ENCODE measurements at regions not wholly inside any gene's neighbourhood (a gene's known extent, or its start where the extent isn't known, plus 50 kb on each side); places are given as distances from the start of the nearest gene placed in this dataset.

DNA sequence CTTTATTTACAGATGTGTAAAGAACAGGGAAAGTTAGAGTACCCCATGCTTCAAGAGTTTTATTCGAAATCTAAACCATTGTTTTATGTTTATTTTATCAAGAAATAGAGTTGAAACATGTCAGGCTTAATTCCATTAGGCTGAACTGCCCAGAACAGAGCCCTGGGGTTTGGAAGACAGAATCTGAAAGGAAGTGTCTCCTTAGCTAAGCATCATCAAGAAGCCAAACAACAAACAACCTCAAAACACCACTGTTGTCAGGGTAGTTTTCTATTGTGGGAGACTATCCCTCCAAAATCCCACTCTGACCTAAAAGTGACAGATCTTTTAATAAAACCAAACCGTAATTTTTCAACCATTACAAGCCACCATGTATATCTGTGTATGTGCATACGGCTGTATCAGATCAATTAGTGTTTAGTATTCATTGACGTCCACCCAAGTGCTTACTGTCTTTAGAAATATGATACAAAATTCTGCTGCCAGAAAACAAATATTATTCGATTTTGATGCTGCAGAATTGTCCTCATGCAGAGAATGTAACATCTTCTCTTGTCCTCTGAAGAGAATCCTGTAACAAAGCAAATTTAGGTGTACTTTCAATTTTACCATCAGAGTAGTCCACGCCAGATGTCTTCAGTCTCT lies 271.9 kb upstream of the TMEM161B start:
- DNase-seq: no peak

DNA sequence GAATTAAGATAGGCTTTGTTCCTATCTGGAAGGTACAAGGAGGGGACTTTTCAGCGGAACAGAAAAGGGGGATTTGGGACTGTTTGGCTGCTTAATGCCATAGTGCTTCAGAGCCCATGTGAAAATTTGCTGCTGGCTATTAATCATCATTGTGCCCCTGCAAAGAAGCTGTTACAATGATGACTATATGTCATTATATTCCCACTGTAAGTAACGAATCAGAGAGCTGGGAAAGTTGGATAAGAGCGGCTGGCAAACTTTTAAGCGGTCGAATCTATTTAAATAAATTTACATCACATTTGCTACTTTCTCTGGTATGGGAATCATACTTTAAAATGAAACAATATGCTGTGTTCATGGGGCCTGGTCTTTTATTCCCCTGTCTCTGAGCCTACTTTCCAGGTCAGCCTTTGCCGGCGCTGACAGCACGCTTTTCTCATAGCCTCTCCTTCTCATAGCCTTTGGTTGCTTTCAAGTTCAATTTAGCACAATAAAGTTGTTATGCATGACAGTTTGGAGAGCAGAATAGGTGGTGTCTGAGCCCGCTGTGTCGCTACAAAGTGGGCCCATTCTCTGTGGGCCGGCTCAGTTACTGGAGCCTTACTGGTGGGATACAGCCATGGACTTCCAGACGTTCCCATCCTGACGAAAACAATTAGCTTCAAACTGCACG lies 271.2 kb upstream of the TMEM161B start:
- no peak for DNase-seq

DNA sequence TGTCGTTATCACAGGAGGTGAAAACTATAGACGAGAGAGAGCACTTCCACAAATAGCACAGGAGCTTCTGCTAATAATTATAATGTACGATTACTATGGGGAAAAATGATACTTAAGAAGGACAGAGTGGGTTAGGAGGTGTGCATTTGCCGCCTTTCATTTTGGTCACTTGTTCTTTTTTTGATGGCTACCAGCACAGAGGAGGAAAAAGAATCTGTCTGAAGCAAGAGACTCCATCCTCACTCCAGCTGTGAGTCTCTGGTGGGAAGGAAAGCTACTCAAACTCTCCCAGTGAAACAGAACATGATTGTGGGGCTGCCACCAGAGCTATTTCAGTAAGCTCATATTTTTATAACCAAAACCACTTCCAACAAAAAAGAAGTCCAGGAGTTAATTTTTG lies 270.4 kb upstream of the TMEM161B start:
- DNase-seq: no peak

DNA sequence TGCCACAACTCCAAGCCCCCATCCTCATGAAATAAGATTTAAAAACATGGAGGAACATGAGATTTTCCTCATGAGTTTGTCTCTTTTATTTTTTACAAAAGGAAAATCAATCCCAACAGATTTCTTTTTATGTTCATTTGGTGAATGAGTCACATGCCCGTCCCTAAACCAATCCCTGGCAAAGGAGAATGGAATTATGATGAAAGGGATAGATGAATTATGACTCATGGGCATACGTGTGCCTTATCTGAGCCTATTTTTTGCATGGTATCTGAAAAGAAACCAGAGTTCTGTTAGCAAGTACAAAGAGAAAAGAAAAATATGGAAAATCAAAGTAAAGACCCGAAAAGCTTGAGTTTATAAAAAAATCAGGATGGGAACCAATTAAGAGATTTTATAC lies 267.5 kb upstream of the TMEM161B start:
- no peak for DNase-seq

DNA sequence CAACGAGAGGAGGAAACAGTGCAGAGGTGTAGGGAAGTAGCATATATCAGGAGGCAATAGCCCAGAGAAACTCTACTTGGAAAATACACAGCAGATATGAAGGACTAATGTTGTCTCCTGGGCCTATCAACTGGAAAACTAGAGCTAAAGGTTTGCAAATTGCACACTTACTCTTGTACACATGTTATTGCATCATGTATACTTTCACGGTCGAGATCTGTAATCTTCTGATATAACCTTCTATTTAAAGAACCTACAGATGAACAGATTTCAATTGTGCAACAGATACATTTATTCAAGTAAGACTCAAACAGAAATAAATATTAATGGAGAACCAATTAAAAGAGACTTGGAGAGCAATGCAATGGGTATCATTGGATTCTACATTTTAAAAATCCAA lies 256.3 kb upstream of the TMEM161B start:
- DNase-seq: no peak

DNA sequence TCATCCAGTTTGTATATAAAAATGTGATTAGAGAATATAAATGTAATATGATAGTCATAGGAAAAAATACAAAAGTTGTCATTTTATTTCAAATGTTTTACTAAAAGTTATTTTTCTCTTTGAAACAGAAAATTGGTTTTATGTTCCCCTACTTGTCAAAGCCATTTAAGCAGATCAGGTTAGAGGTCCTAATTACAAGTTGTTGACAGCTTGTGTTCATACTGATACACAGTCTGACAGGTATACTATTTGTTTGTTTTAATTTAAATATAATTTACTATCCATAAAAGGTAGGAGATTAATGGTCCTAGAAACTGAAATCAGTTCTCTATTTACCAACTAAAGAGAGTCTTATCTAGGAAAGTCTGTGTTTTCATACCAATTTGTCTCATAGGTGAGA lies 250.4 kb upstream of the TMEM161B start:
- no peak for DNase-seq

DNA sequence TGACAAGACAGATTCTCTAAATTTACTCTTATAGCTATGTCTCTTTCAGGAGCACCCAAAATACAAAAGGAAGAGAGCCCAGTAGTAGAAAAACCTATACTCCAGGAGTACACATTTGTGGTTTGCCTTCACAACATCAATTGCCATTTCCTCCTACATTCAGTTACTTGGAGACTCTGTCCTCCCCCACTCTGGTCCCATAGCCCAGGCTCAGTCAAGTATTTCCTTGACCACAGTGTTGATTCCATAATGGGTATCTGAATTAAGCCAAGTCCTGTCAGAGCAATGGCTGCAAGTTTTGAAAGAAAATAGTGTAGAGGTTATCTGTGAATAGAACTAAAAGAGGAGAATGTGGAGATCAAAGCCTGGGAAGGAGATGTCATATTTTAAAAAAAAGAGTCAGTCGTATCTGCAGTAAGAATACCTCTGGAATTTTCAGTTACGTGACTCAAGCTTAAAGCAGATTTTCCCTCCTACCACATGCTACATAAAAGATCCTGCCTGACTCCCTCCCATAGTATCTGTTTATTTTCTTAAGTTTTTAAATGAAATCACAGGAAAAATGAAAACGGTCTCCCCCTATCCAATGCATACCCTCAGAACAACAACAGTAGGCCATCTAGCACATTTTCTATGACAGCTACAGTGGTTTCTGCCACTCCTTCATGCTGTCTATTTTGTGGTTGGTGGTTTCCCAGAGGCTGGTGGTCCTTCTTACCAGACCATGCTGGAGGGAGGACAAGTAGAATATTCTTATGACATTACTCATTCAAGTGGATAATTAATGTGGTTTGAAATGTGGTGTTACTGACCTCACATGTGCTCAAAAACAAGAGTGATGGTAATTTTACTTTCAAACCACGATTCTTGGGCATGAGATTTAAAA lies 249.7 kb upstream of the TMEM161B start:
- DNase-seq: no peak

DNA sequence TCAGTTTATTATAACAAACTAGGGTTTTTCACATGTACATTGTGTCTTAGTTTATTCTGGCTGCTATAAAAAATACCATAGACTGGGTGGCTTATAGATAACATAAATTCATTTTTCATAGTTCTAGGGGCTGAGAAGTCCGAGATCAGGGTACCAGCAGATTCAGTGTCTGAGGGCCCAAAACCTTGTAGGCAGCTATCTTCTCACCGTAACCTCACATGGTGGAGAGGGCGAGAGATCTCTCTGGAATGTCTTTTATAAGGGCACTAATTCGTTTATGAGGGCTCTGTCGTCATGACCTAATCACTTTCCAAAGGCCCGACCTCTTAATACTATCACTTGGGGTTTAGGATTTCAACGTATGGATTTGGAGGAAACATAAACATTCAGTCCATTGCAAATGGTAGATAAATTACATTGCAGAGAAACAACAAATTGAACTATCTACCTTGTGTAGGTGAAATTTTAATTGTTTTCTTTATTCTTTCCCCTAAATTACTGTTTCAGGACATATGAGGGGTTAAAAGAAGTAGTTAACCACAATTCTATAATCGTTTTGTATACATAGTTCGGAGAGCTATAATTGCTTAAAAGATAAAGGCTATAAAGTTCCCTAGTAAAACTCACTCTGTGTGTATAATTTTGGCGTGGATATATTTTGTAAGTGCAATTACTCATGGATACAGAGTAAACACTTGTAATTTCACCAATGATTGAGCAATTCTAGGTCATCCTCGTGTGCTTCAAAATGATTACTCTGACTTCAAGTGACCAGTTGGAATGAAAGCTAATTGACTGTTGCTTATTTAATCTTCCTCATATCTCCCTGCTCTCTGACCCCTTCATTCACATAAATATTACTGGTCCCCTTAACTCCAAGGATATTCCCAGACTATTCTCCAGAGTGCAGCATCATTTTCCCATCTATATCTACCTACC lies 247.5 kb upstream of the TMEM161B start:
- DNase-seq: no peak

DNA sequence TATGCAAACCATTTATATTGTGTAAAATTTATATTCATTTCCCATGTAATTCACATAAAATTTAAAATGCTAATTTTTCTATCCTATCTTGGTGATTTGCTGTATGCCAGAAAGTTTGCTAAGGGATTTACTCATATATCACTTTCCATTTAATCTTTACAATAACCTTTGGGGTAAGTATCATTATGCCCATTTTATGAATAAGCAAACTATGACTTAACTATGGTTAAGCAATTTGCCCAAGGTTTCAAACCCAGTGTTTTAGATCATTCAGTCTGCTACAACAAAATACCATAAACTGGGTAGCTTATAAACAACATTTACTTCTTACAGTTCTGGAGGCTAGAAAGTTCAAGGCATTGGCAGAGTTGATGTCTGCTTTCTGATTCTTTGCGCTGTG lies 246.4 kb upstream of the TMEM161B start:
- no peak for DNase-seq

DNA sequence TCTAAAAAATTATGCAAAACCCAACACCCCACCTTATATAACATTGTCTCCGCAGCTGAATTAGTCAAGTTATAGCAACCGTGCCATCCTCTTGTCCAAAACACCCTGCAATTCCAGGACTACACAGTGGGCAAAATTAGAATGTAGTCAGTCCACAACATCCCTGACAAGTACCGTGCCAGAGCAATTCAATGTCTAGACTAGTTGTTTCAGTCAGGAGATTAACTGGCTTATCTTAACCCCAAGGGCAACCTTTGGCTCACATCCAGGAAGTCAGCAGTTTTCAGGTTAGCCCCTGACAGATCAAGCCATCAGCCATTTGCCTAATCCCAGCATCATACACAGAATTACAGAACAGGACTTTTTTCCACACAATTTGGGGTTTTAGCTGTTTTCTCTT lies 240.8 kb upstream of the TMEM161B start:
- DNase-seq: no peak

DNA sequence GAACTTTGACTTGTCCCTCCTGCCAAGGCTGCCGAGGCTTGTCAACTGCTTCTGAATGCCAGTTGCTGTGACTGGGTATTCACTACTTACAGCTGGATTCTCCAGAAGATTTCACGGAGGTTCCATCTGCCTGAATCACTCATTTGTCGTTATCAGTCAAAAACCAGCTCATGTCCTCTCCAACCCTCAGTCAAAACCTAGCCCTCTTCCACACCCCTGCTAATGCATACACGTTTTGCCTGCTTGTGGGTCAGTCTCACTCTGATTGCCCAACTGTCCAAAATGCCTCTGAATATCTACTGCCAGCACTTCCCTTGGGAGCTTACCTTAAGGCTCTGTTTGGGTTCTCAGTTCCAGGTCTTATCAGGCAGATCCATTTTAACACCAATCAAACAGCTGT lies 238.6 kb upstream of the TMEM161B start:
- DNase-seq: no peak

DNA sequence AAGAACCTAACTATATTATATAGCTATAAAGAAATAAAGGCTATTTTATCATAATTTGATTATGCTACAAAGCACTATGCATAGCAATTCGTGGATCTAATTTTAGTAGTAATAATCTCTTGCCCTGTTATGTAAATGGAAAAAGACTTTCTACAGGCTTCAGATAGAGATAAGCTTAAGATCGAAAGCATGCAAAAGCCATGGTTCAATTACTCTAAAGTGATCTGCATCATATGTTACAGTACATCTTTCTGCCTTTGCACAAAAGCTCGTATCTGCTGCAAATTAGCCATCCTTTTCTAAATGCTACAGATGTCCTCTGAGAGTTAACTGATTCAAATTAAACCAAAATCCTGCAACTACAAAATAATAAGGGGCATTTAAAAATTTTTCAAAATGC lies 234.8 kb upstream of the TMEM161B start:
- no peak for DNase-seq

DNA sequence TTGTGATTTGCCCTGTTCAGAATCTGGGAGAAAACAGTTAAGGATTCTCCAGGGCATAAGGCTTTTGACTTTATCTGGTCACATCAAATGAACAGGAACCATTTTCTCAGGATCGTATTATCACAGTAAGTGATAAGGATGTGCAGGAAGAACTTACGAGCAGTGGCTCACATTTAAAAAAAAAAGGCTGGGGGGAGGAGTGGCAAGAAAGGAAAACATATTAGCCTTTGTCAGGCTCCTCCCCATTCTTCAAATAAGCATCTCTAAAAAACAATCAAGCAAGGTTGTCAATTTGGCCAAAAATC lies 234.3 kb upstream of the TMEM161B start:
- no peak for DNase-seq

DNA sequence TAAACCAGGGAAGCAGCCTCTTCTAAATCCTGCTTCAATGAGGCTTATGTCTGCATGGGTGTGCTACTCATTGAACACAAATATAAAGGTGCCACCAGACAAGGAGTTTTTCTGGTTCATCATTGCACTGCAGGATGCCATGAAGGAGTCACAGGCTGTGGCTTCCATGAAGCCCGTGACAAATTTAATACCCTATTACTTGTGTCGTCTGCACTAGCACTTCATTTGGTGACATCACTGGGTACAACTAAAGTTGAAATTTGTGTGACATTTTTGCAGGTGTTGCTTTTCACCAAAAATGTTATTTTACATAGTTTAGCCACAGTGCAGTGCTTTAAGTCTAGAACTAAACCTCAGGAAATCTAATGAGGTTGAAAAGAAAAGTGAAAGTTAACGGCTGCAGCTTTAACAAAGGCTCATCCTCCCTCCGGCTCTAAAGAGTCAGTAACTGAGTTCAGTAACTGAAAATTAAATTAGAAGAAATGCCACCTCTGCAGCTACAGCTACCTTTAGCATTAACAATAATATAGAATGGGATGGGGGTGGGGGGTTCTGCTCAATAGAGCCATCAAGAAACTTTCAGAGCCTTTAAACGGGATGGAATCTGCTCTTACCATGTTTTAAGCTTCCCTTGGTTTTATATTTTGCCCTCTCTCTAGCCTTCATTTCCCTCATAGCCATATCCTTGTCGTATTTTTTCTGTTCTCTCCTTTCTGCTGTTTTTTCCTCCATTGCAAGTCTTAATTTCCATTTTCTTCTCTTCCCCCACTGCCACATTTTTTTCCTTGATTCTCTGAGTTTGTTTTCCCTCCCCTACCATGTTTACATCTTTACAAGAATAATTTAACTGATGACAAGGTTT lies 233.8 kb upstream of the TMEM161B start:
- no peak for DNase-seq

DNA sequence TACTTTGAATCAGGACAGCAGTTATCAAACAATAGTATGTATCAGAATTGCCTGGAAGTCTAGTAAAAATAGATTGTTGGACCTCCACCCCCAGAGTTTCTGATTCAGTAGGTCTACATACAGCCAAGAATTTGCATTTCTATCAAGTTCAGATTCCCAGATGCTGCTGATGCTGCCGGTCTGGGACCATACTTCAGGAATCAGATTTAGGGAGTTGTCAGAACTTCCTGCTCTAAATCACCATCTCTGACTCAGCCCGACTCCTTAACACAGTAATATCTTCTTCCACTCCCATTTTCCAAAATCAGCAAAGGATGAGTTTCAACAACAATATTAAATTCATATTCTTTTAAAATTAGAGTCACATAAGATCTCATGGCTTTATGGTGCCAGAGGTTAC lies 227.2 kb upstream of the TMEM161B start:
- DNase-seq: no peak

DNA sequence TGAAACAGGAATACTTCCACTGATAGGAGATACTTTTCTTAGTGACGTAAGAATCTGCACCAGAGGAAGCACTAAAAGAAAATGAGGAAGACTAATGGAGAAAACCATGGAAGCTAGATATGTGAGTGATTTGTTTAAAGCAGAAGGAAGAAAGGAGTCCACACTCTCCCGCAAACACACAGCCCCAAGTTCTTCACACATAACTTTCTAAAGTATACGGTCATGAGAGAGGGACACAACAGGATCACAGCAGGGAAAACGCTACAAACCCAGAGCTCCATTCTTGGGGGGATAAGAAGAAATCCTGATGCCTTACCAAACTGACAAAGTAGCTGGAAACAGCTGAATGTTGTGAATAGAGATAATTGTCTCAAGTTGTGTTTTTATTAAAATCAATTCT lies 222.2 kb upstream of the TMEM161B start:
- DNase-seq: no peak

DNA sequence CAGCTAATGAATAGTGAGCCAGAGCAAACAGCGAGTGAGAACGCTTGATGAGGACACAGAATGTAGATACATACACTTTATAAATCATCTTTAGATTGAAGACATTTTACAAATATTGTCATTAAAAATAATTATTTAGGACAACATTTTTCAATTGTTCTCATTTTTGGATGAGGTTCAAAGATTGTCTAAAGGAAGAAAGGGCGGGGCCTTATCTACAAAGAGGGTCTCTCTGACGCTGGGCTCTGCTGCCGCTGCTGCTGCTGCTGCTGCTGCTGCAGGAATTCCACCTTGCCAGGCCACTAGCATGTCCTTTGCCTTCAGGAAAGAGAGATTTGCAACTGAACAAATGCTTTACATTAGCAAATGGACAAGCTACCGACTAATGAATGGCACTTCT lies 220.7 kb upstream of the TMEM161B start:
- no peak for DNase-seq

DNA sequence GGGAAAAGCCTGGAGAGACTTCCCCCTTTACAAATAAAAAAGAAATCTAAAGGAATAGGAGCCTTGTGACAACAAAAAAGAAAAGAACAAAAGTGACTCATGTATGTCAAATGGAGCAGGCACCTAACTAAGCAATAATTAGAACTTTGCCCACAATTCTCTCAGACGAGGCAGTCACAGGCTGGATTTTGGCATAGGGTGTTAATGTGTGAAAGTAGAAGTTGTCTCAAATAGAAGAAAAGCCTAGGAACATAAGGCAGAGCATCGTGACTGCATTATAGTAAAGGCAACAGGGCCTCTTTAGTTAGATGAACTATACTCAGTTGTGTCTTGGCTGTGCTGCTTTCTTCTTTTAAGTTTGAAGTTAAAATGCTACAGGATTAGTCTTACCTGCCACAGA lies 219.9 kb upstream of the TMEM161B start:
- no peak for DNase-seq

DNA sequence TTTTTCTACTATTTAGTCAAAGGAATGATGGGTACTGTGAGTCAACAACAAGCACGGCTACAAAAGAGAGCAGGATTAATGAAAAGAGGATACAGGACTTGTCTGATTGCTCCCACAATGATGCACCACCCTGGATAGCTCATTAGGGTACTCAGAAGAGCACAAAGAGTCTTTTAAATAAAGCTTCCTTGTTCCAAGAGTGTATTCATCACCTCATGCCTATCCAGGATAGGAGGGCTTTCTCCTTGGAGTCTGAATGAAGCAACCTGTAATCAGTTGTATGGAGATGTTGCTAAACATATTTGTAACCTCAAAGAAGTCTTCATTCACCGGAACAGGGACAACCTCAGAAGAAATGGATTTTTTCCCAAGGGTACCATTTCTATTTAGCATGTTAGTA lies 219.5 kb upstream of the TMEM161B start:
- DNase-seq: no peak

DNA sequence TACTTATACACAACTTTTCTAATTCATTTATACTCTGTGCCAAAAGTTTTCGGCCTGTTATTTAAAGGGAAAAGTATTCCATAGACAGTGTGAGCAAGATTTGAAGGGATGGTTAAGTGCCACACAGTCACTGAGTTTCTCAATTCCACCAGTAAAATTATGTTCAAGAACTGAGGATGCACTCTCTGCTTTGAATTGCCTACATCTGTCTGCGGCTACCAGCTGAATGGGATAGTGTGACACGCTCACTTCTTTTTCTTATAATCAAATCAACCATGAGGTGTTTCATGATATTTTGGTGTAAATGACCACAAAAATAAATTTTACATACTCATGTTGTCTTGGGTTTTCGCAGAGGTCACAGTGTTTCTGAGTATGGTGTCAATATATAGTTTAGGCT lies 218.4 kb upstream of the TMEM161B start:
- DNase-seq: no peak

DNA sequence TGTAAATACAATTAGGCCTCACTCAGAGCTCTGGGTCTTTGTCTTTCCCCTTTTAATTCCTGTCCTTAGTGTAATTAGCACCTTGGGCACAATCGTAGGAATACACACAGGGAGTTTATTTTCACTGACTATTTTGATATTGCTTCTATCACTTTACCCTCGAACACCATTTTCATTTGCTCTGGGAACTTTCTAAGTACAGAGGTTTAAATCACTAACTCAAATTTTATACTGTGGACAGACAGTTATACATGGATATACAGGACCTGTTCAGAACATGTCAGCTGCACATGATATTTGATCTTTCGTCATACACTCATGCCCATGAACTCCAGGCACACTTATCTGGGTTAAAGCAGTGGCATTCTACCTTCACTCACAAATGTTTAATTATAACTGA lies 217.8 kb upstream of the TMEM161B start:
- no peak for DNase-seq

DNA sequence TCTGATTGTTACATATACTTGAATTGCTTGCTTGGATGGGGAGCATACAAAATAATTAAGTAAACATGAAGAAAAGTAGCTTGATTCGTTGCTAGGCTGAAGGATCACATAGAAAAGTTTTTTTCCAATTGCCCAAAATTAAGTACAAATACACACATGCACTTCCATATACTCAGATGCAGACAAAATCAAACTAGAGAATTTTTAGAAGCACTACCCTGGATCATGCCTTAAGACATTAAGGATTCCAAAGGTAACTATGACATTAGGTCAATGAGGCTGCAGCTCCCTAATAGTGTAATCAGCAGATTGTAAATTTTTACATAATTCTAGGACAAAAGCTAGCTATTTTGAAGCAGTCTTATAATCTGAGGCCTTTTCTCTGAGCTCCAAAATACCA lies 216.9 kb upstream of the TMEM161B start:
- no peak for DNase-seq

All from KG1 (cell line).